Hypothalamus (tissue), 51 donors: ENCODE measurements at regions not wholly inside any gene's neighbourhood (a gene's known extent, or its start where the extent isn't known, plus 50 kb on each side); places are given as distances from the start of the nearest gene placed in this dataset.

Experiments used
- DNase-seq, 51 donors: peaks; one replicate each; lab custom pipeline; 2025; lab: John Stamatoyannopoulos, UW

DNA sequence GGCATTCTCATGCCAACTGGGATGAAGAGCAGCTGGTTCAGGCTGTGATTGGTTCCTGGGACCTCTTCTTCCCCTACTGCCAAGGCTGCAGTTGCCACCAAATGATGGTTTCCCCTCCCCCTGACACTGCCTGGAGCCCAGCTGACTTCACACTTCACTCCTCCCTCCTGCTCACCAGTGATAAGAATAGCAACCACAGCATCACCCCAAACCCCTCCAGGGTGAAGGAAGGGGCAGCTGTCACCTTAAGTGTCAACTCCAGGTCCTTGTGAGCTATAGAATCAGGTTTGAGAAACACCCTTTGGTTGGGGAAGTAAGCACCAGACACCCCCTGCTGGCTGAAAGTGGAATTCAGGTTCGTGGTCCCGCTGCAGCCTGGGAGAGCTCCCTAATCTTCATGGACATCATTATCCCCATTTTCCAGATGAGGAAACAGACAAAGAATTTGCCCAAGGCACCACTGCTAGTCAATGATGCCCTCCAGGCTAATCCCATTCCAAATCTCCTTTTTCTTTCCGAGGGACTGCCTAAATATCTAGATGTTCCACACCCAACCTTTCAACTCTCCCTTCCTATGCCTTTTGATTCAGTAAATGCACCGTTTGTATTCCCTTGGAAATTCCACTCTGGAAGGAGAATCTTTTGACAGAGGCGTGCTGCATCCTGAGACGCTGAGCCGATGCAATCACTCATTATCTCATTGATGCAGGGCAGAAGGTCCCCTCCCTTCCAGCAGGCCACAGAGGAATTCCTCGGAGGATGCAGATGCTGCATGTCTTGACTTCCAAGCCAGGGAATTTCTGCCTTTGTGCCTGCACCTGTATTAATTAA is 50.6 kb upstream of the UQCRFS1 start:
- DNase-seq: peak in 18 of 51 donors; percentile 2 to 56 (median 20)

DNA sequence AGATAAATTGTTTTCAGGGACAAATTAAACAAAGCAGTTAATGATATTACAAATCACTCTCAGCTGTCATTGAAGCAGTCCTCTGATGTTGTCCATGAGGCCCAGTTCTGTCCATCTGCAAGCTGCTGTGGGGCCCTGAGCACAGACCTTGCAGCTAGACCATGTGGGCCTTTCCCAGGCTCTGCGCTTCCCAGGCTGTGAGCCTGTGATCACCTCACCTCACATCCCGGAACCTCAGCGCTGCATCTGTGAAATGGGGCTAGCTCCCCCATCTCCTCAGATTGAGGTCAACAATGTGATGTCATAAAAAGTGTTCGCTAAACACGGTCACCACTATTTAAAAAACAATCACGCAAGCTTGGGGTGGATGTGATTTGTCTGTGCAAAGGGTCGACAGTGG is 51.9 kb upstream of the UQCRFS1 start:
- no peak for DNase-seq

DNA sequence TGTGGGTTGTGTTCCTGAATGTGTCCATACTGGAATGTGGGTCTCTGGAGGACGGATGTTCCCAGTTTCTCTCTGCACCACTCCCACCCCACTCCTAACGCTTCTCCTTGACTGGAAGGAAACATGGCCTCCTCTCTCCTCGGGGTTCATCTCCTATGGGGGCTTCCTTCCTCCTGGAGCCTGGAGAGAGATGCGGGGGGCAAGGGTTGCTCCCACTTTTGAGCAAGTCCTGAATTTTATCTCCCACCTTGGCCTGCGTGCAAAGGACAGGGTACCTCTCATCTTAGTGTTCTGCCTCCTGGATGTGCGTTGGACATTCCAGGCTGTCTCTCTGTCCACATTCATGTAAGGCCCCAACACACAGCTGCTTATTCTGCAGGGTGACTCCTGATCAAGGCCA is 52.5 kb upstream of the UQCRFS1 start:
- no peak for DNase-seq

DNA sequence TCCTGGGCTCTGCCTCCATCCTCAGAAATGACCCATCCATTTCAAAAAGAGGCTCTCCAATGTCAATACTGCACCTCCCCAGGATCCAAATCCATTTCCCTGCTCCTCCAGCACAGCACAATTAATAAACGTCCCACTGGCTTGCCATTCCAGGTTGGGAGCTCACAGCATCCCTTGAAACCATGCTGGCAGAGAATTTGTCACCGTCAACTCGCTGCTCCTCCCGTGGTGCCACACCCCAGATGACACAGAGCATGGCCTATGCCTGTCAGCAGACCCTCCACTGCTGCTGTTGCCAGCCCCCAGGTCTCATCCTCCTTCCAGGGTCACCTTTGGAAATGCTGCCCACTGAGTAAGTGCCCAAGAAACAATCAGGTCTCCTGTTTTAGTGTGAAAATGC is 53.0 kb upstream of the UQCRFS1 start:
- DNase-seq: no peak

DNA sequence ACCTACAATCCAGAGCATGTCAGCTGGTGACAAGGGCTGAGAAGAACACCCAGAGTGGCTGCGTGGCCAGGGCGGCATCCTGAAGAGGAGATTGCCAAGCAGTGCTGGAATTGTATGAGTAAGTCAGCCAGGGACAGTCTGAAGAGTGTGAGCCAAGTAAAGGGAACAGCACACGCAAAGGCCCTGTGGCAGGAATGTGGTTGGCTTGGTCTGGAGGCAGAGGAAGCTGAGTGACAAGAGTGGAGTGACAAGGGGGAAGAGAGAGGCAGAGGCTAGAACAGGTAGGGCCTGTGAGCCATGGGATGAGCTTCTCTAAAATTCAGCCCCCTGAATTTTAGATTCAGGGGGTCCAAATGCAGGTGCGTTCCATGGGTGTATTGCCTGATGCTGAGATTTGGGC is 53.7 kb upstream of the UQCRFS1 start:
- DNase-seq: no peak

DNA sequence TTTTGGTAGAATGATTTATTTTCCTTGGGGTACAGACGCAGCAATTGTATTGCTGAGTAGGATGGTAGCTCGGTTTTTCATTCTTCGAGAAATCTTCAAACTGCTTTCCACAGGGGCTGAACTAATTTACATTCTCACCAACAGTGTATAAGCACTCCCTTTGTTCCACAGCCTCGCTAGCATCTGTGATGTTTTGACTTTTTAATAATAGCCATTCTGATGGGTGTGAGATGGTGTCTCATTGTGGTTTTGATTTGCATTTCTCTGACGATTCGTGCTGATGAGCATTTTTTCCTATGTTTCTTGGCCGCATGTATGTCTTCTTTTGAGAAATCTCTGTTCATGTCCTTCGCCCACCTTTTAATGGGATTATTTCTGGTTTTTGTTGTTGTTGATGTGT is 54.8 kb upstream of the UQCRFS1 start:
- peak in 1 of 51 donors; percentile 25 for DNase-seq

DNA sequence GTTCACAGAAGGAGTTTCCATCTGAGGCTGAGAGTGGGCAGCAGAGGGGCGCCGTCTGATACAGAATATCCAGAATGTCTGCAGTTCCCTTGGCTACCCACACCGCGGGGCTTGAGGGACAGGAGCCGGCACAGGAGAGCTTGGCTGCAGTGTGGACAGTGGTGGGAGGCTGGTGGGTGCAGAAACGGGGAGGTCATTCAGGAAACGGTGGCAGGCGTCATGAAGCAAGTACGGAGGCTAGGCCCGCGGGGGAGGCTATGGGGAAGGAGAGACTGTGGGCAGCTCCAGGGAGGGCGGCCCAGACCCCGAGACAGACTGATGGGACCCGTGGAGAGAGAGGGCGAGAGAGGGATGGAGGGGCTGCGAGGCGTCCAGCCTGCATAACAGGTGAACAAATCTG is 55.2 kb upstream of the UQCRFS1 start:
- DNase-seq: peak in 1 of 51 donors; percentile 4

DNA sequence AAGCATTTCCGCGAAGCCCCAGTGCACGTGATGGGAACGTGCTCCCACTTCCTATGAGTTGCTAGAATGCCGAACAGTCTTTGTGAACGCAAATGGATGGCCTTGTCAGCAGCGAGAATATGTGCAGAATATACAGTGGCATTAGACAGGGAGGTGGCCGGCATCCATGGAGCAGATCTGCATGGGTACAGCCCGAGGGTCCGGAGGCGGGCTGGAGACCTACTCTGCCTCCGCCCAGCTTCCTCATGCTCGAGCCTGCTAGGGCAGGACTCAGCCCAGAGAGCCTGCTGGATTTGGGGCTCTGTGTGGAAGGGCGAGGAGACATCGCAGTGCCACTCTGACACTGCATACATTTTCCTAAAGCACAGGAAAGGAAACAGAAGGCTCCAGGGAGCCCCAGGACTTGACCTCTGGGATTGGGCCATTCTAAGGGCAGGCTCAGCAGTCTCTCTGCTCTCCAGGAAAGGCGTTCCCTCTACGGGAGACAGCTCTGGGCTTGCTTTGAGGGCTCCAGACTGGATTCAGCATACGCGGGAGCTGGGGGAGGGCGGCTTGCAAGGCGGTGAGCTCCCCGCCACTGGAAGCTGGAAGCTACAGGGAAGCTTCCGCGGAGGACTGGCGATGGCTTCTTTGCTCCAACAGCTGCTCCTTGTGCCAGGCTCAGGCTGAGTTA is 55.9 kb upstream of the UQCRFS1 start:
- no peak for DNase-seq

DNA sequence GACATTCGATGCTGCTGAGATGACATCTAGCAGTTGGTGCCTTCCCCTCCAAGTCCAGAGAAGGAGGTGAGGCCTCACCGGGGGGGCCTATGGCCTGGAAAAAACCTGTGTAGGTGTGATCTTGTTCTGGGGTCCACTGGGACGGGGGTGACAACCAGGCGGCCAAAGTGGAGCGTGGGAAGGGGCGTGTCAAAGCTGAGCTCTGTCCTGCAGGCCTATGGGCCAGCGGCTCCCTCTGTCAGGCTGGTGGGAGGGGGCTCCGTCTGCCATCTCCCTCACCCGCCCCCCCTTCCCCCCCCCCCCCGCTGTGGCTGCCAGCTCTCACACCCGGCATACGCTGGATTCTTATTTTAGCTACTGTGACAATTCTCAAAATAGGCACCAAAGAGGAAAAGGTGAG is 56.7 kb upstream of the UQCRFS1 start:
- DNase-seq: no peak

DNA sequence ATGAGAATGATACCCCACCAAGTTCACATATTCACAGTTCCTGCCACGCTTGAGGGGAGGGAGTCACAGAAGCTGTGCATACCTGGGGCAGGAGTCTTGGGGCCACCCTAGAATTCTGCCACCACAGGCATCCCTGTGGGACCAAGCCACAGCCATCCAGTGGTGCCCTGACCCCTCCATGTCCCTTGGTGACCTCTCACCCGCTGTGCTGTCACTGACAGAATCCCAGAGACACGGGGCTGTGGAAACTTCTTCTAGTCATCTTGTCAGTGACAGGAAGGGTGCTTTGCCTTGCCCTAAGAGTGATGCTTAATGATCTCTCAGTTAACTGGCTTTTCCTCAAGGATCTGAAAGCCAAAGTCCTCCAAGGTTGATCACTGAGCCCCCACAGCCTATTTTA is 58.4 kb upstream of the UQCRFS1 start:
- DNase-seq: no peak

DNA sequence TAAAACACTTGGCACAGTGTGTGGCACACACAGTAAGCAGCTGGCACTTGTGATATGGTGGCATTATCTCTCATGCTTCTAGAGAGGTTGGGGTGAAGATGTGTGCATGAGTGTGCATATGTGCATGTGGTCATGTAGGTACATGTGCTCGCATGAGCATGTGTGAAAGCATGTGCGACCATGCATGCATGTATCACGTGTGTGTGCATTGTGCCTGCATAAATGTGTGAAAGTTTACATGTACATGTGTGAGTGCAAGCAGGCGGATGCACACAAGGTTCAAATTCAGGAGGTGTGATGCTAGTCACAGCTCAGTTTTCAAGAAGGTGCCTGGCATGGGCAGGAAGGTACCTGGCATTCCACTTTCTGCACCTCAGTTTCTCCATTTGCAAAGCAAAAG is 59.0 kb upstream of the UQCRFS1 start:
- no peak for DNase-seq

DNA sequence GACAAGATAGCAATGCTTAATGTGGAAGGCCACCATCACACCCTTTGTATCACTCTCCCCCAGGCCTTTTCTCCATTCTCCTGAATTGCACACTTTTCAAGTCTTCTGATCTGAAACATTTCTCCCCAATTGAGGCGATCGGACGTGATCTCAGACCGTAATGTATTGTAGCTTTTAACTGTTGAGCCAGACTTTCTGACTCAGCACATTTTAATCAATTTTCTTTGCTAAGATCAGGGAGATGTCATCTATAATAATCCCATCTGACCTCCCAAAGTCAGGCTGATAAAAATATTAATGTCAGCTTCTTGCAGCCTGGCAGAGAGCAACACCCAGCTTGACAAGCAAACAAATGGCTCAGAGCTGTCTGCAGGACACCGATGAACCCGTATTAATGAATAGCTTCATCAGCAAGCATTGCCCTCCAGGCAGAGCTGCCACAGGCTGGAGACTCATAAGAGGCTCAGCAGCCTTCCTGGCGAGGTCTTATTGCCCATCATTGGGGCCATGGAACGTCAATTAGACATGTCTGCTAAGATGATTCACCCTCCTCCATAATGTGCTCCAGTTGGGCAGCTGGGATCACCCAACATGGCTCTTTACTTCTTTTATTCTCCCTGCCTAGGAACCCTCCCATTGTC is 60.2 kb upstream of the UQCRFS1 start:
- no peak for DNase-seq

DNA sequence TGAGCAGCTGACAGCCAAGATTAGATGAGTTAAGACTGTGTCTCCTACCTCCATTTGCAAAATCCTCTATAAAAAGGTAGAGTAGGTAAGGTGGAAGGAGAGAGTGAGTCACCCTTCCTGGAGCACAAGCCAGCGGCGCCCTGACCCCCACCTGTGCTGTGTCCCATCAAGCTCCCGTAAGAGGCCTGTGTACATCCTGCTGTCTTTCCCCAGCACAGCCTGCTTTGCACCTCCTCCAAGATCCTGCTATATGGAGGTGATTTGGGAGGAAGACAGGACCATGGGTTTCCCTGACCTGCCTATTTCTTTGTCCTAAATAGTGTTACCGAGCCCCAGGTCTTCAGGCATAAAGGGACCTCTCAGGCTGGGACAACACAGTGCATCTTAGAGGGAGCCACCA is 62.3 kb upstream of the UQCRFS1 start:
- no peak for DNase-seq

DNA sequence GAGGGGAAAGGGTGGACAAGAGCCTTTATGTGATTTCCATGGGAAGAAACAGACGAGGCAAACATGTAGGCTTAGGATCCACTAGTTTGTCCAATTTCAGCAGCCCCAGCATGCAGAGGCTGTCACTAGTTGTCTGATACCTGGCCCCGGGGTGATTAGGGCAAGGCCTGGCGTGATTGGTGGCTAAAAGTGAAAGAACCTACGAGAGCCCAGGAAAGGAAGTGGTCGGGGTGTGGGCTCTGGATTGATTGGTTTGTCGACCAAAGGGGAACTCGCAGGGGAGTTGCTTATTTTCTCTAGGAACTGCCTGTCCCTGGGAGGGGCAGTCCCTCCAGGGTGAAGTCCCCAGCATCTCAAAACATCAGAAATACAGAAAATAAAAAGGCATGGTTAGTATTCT is 64.2 kb upstream of the UQCRFS1 start:
- peak in 2 of 51 donors; percentile 4 to 9 for DNase-seq

DNA sequence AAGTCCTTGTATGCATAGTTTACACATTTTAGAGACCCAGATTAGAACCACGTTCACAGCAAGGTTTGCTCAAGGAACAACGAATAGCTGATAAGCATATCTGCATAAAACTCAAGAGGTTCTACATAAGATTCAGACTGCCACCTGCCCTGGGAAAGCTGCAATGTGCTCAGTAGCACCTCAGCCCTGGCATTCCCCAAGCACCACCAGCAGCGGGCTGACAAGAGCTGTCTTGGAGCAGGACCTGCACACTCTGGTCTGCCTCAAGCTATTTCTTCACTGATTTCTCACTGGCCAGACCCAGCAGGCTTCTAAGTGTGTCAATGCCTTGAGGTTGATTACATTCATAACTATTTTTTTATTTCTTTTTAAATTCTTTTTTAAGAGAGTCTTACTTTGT is 65.8 kb upstream of the UQCRFS1 start:
- DNase-seq: no peak

DNA sequence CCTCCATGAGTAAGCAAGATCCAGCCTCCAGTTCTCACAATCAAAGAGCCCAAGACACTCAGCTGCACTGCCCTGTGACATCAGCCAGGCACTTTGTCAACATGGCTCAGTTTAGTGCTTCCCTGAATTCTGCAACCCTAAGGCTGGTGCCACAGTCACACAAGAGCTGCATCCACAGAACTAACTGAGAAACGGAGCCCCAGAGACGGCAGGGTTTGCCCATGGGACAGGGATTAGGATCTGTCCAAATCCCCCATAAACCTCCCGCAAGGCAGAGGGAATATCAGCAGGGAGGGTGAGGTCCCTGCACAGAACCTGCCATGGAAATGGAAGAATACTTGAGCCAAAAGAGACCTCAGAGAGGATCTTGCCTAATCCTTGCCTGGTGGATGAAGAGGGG is 70.4 kb upstream of the UQCRFS1 start:
- no peak for DNase-seq

DNA sequence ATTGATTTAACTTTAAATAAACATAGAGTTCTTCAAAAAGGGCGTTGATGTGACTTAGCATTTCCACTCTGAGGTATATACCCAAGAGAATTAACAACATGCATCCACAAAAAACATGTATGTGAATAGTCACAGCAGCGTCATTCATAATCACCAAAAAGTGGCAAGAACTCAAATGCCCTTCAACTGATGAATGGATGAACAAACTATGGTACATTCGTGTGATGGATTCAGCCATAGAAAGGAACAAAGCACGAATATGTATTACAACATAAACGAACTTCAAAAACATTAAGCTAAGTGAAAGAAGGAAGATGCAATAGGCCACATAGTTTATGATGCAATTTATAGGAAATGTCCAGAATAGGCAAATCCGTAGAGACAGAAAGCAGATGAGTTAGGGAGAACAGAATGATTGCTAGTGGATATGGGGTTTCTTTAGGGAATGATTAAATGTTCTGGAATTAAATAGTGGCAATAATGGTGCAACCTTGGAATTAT is 72.3 kb upstream of the UQCRFS1 start:
- no peak for DNase-seq

DNA sequence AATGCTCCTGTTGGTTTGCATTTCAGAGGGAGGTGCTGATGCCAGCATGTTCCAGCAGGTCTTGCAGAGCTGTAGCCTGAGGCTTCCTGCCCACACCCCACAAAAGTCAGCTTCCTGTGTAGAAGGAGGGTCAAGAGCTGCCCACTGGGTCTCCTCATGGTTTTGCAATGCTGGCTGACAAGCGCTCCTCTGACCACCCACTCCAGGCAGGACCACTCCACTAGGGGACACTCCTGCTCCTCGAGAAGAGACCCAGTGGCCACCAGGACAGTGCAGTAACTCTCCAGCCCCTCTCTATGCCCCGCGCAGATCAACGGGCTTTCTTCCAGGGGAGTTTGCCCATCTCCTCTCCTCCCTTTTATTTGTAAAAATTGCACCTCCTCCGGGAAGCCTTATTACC is 72.9 kb upstream of the UQCRFS1 start:
- peak in 21 of 51 donors; percentile 3 to 63 (median 25) for DNase-seq

DNA sequence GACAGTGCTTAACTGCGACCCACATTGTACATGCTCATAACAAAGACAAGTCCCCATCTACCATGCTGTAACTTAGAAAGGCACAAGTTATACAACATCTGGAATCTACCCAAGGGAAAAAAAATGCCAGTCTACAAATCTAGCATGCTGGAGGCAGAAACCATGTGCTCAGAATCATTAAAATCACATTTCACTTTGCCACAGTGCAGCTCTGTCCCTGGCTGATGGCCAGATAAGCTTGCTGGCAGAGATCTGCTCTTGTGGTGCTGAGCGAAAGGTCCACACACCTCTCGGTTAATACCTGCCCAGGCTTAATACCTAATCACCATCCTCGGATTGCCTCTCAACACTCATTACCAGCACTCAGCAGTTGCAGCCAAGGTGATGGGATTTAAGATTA is 74.1 kb upstream of the UQCRFS1 start:
- DNase-seq: peak in 3 of 51 donors; percentile 4 to 27 (median 4)

DNA sequence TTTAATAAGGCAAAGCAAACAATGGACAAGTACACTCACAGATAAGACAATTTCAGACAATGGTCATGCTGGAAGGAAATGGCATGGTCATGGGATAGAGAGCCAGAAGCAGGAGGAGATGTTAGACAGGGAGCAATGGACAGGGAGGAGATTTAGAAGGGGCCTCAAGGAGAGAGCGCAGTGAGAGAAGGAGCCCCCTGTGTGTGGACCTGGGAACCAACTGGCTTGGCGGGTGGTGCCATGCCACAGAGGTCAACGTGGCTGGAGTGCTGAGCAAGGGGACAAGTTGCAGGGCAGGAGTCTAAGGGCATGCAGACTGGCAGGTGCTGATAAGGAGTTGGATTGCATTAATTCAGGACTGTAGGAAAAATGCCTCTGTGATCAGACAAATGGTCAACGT is 75.3 kb upstream of the UQCRFS1 start:
- DNase-seq: no peak

DNA sequence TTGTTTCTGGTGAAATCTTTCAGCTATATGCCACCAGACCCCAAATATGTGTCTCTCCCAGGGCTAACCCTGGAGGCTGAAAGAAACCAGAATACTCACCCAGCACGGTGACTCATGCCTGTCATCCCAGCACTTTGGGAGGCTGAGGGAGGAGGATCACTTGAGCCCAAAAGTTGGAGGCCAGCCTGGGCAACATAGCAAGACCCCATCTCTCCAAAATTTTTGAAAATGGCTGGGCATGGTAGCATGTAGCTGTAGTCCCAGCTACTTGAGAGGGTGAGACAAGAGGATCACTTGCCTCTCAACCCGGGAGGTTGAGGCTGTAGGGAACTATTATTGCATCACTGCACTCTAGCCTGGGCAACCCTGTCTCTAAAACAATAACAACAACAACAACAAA is 76.1 kb upstream of the UQCRFS1 start:
- no peak for DNase-seq

DNA sequence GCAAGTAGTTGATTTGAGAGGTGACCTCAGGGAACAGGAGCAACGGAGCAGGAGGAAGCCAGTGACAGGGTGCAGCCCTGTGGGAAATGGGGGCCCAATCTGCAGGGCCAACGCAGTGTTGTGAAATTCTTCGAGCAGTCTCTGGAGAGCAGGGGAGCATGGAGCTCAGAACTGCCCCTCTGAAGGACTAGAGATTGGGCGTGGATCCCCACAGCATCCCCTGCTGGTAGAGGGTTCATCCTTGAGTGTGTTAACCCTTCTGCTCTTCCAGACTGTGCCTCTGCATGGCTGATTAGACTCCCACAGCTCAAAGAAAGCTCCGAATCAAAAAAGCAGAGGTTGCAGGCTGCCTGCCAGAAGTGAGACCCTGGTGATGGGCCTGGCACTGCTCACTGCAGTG is 77.9 kb upstream of the UQCRFS1 start:
- DNase-seq: no peak
